ENCODE measurements at regions not wholly inside any gene's neighbourhood (a gene's known extent, or its start where the extent isn't known, plus 50 kb on each side); places are given as distances from the start of the nearest gene placed in this dataset.

DNA sequence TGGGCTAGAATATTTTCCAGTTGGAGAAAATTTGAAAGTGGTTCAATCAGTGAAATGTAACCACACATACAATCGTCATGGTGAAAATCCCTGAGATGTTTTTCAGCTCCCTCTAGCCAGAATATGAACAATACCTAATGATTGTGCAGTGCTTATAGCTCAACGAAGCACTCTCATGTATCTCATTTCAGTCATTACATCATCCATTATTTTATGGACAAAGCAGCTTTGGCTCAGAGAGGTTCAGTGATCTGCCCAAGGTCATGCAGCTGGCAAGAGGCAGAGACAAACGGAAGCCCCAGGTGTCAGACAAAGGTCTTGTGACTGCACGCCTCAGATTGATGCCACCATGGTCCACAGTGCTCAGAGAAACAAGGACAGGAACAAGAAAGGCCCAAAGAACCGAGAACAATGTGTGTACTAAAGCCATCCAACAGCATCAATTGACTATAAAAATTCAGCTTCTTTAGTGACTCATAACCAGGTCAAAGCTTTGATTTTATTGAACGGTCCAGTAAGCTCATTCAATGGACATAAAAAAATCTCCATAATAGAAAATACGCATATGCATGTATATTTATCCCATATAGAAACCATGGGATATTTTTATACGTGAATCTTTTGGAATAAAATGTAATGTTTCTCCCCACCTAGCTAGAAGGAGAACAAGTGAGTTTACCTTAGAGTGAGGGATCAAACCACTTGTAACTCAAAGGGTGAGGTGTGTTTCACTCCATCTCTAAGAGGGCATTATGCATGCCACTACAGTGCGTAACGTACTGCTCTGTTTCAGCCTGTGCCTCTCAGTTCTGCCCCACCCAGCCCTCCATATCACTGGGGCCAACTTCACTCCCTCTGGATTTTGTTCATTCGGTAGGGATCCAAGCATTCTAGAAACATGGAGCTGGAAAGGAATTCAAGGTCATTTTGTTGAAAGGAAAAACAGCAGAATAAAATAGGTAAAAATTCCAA, 141.8 kb downstream of the GRIN2B start:
- no peak for DNase-seq

DNA sequence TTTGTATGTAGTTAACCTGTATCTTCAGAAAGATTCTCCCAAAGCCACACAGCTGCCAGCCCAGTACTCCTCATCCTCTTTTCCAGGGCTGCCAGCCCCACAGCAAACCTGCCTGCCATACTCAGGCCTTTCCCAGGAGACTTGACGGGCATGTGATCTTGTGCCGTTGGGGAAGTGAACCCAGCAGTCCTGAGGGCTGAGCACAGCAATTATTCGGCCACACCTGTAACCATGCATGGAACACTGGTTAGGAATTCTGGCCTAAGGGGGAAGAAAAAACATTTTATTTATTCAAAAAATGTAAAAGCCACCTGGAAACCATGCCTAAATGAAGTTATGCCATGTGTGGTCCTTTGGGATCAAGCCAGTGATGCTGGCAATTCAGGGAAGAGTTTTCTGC, 145.3 kb downstream of the GRIN2B start:
- DNase-seq = no peak

DNA sequence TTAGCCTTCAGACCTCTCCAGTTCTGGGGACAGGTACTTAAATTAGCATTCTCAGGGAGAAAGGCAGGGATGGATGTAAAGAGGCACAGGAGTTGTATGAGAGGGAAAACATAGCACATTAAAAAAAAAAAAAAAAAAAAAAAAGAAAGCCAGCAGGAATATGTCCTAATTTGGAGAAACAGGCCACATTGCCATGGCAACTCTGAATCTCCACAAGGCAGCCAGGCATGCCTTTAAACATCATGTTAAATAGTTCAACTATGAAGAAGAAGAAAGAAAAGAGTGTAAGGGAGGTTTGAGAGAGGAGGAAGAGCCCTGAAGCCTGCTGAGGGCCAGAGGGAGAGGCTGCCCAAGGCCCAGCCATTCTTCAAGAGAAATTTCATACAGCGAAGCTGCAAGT, 145.8 kb downstream of the GRIN2B start:
- no peak for DNase-seq

DNA sequence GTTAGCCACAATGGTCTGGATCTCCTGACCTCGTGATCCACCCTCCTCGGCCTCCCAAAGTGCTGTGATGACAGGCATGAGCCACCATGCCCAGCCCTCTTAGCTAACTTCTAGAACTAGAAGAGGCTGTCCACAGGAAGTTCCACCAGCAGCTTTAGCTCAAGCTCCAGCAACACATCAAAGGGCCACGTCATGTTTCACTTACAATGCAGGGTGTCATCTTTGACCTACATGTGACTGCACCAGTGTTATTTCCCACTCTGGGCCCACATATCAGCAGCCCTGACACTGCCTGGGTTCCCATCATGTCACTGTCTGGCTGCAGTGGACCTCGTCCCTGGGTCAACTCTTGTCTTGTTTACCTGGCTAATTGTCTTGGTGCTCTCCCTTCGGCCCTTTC, 147.2 kb downstream of the GRIN2B start:
- DNase-seq = no peak

DNA sequence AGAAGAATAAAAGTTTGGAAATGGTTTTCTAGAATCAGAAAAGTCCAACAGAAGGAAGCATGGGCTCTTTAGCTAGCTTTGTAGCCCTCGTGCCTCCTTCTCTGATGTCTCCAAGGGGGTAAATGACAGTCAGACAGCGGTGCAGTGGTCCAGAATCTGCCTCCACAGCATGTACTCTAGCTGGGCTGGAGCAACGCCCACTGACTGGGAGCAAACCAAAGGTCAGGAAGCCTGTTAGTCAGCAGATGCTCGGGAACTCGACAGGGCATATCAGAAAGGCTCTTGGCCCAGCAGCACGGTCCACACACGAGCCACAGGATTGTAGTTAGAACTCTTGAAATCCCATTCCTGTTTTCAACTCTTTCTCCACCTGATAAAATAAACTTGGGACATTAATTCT, 164.3 kb downstream of the GRIN2B start:
- no peak for DNase-seq

DNA sequence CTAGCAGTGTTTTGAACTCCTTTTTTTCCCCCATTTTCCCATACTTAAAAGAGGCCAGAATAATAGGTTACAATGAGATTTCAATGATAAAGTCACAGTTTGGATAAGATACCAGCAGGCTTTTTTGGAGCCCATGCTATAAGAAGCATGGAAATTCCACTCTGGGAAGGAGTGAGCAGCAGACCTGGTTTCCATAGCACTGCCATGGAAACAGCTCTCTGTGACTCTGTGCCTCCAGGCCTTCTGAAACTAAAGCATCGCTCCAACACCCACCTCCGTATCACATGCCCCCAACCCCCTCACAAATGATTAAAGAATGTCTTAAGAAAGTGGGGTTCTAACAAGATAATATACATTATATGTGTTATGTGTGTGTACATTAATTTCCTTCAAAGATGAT, 165.0 kb downstream of the GRIN2B start:
- no peak for DNase-seq

DNA sequence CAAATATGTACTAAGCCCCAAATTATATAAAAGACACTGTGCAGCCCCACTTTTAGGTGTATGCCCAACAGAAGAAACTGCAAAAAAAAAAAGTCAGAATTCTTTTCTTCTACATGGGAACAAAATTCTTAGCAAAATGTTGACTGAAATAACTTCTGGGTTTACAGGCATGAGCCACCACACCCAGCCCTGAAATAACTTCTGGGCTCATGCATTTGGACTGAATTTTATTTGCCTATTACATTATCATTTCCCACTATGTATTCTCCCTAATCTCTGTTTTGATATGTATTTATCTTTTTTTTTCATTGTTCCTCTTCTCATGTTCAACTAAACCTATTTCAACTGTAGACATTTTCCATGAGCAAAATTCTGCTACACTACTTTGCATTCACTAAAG, 169.2 kb downstream of the GRIN2B start:
- DNase-seq = no peak

DNA sequence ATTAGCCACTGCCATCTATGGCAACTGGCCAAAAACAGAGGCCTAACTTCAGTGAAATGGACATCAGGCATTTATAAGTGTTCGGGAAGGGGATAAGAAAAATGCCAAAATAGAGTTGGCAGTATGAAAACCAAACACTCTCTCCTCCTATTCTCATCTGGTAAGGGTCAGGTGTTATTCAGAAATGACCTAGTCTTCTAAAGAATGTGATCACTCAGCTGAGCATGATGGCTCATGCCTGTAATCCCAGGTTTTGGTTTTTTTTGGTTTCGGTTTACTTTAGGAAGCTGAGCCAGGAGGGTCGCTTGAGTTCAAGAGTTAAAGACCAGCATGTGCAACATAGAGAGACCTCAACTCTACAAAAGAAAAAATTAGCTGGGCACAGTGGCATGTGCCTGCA, 170.3 kb downstream of the GRIN2B start:
- DNase-seq = no peak

DNA sequence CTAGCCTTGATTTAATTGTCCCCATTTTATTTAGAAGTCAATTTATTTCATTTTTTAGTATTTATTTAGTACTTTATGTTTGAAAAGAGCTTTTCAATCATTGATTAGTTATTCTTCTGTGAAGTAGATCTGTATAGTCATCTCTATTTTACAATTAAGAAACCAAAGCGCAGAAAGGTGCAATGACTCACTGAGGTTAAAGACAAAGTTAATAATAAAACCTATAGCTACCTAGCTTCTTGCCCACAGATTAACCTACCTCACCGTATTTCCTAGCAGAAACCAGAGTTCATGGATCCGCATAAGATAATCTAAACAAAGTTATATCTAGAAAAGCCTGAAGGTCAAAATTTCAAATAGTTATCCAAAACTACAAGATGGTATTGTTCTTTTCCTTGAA, 176.4 kb downstream of the GRIN2B start:
- DNase-seq = no peak

DNA sequence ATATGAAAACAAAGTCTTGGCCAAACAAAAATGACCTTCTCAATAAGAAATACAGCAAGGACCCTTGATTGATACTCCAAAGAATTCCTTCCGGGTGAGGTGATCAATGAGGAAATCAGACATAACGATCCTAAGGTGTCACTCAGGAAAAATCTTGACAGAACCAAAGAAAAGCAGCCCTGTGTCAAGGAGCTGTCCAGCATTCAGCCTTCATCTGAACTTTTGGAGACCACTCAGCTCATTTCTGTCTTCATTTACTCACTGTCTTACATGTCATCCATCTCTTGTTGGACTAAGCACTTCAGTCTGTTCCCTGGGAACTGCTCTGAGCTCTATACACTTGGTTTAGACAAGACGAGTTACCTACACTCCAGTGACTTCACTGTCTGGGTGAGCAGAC, 179.9 kb downstream of the GRIN2B start:
- no peak for DNase-seq

DNA sequence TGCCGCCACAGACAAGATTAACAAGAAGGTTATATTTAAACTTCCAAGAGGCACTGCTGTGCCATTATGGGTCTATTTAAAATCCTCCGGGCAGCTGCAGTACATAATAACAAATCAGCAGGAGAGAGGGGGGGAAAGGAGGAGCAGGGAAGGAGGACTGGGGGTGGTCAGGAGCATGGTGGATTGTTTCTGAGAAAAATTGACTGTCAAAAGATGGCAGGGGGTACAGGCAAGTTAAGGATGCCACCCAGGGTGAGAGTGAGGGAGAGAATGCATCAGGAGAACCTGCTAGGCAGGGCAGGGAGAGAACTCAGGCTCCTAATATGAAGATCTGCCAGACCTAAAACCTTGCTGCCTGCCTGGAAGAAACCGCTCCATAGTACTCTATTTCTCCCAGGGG, 181.8 kb downstream of the GRIN2B start:
- DNase-seq = no peak

DNA sequence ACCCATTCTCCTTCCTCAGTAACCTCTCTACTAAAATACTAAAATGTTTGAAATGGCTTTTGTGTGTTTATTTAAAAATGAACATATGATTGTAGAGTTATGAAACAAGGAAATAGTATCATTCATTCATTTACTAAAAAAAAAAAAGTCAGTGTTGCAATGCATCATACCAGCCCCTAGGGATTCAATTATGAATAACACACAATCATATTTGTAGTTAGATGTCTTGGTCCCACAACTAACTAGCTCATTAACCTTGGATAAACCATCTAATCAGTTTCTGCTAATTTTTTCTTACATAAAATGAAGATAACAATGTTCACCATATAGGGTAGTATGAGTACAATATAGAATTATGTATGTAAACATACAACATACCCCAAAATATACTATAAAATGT, 183.2 kb downstream of the GRIN2B start:
- no peak for DNase-seq

DNA sequence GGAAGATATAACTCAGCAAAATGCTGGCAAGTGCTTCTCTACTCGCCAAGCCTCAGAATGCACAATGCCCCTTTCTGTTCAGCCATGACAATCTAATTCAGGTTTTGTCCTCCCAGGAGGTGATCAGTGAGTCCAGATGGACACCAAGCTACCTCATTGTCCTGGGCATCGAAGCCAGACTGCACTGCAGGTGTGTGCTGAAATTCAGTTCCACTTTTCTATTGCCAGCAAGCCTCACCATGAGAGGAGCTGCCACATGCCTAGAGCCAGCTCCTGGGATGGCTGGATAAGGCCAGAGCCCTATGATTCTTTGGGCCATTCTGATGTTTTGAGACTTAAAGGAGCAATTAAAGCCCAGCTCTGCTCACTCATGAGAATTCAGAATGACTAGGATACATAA, 186.7 kb downstream of the GRIN2B start:
- DNase-seq = no peak

DNA sequence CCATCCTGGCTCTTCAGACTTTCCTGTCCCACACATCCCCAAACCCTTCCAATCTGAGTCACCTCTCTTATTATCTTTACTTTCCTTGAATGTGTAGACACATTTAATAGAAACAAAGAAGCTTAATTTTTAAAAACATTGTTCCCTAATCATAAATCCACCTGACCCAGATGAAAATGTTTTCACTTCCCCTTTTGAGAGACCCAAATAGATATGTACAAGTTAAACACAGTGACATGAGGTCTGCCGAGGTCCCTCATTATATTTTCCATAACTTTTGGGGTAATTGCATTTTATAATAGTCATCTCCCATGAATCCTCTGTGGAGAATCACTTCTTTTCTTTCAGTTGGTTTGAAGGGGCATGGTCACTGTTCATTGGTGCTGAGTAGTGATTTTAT, 191.1 kb downstream of the GRIN2B start:
- DNase-seq = no peak

DNA sequence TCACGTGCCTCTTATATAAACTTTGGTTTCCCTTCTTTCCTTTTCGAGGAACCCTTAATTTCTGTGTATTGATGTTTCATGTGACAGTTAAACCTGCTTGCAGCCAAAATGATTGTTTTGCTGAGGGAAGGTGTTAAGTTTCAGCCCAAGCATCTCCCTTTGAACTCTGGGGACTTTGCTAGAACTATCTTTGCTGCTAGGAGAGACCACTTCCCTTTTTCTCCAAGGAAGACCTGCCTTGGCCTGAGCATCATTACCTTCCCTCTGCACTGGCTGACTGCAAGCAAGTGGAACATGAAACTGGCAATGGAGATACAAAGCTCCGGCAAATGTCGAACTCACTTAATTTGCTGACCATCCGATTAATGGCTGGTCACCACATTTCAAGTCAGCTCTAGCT, 192.8 kb downstream of the GRIN2B start:
- no peak for DNase-seq

DNA sequence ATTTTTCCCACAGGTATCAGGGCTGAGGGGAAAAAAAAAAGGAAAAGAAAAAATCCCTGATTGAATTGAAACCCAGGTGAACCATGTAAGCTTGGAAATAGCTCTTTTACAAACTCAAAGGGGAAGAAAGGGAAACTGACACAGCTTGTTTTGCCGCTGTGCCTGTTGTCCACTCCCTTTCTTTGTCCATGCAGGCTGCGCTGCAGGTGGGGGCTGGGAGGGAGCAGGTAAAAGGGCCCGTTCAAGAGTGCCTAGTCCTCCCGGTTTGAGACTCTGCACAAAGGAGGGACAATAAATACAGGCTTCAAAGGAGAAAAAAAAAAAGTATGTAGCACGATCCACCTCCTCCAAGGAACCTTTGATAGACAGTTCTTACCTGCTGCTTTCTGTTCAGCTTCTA, 194.8 kb downstream of the GRIN2B start:
- no peak for DNase-seq

DNA sequence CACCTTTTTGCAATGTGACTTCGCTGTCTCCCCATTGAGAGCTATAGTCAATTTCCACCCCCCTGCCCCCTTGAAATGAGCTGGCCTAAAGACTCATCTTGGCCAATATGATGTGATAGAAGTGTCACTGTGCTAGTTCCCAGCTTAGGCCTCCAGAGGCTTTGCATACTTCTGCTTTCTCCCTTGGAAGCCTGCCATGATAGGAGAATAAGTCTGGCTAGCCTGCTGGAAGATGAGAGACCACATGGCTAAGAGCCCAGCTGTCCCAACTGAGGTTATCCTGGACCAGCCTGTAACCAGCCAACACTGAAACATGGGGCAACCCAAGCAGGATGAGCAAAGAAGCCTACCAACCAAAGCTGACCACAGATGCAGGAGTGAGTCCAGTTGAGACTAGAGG, 196.9 kb downstream of the GRIN2B start:
- DNase-seq = no peak

DNA sequence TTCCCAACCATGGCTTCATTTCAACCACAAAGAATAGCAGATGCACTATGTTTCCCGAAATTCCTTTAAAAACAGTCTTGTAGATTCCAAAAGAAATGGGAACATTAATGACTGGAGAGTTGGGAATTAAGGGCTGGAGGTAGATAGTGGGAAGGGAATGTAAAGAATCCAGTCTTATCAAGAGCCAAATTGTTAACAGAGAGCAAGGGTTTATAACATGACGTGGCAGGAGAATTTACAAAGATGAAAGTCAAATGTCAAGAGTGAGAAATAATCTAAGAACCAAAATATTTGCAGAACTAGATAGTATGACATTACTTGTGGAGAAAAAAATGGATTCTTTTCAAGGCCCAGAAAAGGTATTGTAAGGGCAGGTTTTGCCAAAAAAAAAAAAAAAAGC, 200.9 kb downstream of the GRIN2B start:
- no peak for DNase-seq

DNA sequence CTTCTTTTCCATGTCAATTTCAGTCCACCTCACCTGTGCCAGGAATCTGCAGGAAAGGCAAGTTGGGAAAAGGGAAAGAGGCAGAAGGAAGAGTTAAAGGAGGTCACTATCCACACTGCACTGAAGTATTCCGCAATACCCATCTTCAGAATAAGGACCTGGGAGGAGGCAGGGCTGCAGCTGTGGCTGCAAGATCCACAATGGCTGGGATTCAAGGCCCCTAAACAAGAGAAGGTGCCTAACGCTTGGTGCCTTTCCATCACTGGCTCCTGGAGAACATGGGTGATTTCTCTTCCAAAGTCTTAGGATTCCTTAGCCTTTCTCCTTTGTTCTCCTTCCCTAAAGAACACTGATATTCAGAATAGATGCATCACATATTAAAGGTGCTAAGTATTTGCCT, 204.0 kb downstream of the GRIN2B start:
- DNase-seq = no peak

DNA sequence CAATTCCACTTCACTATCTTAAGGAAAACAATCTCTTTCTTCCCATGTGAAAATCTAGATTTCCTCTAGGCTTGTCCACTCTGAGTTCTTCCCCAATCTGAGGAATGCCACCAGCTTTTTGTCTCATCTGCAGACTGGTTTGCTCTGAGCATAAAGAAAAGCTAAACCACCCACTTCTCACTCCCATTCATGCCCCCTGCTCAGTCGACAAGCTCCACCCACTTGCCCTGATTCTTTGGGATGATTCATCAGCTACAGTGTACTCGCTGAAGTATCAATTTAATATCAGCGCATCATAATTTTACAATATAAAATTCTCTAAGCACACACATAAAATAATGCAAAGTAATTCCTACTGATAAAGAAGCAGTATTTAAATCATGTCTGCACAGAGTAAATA, 209.1 kb downstream of the GRIN2B start:
- DNase-seq = no peak

DNA sequence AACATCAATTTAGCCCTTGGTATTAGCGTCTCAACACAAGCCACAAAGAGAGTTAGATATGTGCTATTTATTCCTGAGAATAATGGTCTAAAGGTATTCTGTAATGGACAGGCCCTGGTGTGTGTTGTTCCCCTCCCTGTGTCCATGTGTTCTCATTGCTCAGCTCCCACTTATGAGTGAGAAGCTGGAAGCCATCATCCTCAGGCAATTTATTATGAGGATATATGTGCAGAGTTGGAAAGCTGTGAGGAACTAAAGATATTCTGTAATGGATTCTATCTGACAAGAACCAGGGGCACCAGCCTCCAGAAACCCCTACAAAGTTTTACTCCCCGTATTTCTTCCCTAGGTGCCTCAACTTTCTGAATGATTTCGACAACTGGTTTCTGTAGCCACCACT, 210.8 kb downstream of the GRIN2B start:
- no peak for DNase-seq

DNA sequence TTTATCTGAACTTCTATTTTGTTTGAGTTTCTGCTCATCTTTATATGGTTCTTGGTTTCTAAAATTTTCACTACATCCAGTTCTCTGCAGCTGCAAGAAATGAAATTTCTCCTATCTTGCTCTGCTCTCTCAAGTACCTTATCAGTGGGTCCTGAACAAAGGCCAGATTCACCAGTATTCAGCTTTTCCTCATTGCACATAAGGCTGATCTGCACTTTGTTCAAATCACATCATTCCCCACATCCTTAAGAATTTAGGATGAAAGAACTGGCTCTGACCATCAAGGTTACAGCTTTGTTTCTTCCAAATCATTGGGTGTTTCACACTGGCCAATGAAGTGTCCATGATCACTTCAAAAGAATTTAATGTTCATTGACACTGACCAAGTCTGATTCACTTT, 211.4 kb downstream of the GRIN2B start:
- no peak for DNase-seq

DNA sequence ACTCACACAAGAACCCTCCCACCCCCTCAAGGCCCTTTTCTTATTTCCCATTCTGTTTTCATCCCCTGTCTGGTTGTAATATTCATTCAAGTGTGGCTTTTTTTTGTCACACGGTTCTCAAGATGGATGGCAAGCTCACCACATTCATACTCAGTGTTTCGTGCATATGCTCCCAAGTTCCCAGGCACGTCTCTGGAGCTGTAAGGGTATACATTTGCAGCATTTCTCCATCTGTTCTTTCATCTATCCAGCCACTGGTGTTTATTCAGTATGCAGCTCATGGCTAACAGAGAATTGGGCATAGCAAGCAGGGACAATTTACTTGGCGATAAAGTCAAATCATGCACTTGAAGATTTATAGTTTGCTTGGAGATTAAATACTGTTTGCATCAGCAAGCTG, 212.1 kb downstream of the GRIN2B start:
- DNase-seq = no peak

DNA sequence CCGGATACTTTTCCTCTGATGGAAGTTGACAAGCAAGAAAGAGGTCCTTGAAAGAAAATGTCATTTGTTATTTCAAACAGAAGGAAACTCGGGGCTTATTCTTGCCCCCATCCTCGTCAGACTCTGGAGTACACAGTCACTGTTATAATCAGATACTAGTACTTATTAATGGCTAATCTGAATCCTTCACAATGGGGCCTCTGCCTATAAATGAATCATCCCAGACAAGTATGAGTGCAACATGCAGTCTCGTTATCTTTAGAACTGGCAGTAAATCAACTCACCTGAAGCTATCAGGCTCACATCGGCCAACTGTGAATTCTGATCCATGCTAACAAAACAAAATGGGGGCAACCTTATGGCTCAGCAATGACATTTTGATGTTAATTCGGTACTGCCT, 216.7 kb downstream of the GRIN2B start:
- no peak for DNase-seq

DNA sequence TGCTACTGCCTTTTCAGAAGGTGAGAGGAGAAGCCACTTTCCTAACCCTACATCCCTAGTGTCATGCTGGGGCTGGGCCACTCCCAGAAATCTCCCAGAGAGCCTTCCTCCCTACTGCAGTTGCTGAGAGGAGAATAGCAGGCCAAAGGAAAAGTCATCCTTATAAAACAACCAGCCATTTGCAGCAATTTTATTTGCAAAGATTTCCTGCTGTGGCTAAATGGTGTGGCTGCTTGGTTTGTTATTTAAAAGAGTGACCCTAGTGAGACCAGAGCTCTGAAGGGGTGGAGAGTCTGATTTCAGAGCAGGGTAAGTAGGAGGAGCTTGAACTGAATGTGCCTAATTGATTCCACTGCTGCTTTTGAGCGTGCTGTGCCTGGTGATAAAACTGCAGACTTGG, 232.0 kb downstream of the GRIN2B start:
- no peak for DNase-seq
